Left lung (tissue), 4 donors: ENCODE measurements at regions not wholly inside any gene's neighbourhood (a gene's known extent, or its start where the extent isn't known, plus 50 kb on each side); places are given as distances from the start of the nearest gene placed in this dataset.

Experiments used
- ATAC-seq: fragments of 200-7000 bp; cut with Tn5 transposase; one replicate; pipeline ENCODE4 v1.9.1; 2020; ENCODE audit warnings: moderate library complexity
- DNase-seq, 4 donors: peaks; one replicate each; pipeline ENCODE4 v3.0.0-alpha.2; 2013 to 2020
- H3K27ac ChIP-seq, 2 donors: fragments of 200-600 bp; sonication (generic) in 1 of 2; one replicate each; pipeline versions ENCODE4 v1.5.0 to v1.8.0; 2020 to 2021
- H3K27me3 ChIP-seq, 2 donors: fragments of 200-600 bp; sonication (generic) in 1 of 2; one replicate each; pipeline versions ENCODE4 v1.5.0 to v1.8.0; 2020 to 2021
- H3K36me3 ChIP-seq, 2 donors: fragments of 200-600 bp; sonication (generic) in 1 of 2; one replicate each; pipeline versions ENCODE4 v1.5.0 to v1.8.0; 2020 to 2021
- H3K4me1 ChIP-seq, 2 donors: fragments of 200-600 bp; one replicate each; pipeline ENCODE4 v1.8.0; 2021
- H3K4me3 ChIP-seq, 2 donors: fragments of 200-600 bp; sonication (generic) in 1 of 2; one replicate each; pipeline versions ENCODE4 v1.5.0 to v1.8.0; 2020 to 2021; ENCODE audit warnings: mild to moderate bottlenecking in 1 of 2
- H3K9me3 ChIP-seq, 2 donors: fragments of 200-600 bp; sonication (generic) in 1 of 2; one replicate each; pipeline versions ENCODE4 v1.5.0 to v1.8.0; 2020 to 2021
- CTCF ChIP-seq, 2 donors: fragments of 200-600 bp; sonication (generic) in 1 of 2; IDR thresholded peaks; one replicate each; pipeline versions ENCODE4 v1.5.0 to v1.8.0; 2021; ENCODE audit warnings: antibody characterized with exemption in 2 of 2
- intact Hi-C, 2 donors: fragments of 100-400 bp; cut with DNase I; formaldehyde crosslinking; loops; one replicate each; pipeline versions ENCODE4 v1.11.2 to v1.14.2; 2022
- donor health status: DM: no; HTN: yes; CAD: no.
- donor health status: DM: no; HTN: no; CAD: no.

- Histone ChIP-seq H3K27ac (no peak overlapping the region), H3K4me1 (peaks cover 15 to 18% of the 10 kb centered on the region in 2 donors), H3K36me3 (no peaks in the 10 kb centered on the region), H3K4me3 (no peak overlapping the region), H3K27me3 (no peaks in the 10 kb centered on the region), H3K9me3 (no peaks in the 10 kb centered on the region)
- ATAC-seq (peak; percentile 42), DNase-seq (peak in 1 of 4 donors; percentile 57)
- intact Hi-C loops, result no loop called here
- no peak for TF ChIP-seq CTCF (IDR thresholded peaks at IDR 0.05)
These were observed 81.6 kb downstream of the MRPL14 start for GRCh38 chr6:44045672-44046015.

GRCh38 chr6:44044940-44045671 lies 82.1 kb downstream of the MRPL14 start:
- no peaks in the 10 kb centered on the region for H3K36me3 ChIP-seq

GRCh38 chr6:44044154-44044539 lies 83.1 kb downstream of the MRPL14 start:
- Histone ChIP-seq H3K4me1 (peaks cover 7 to 13% of the 10 kb centered on the region in 2 donors), H3K27me3 (no peaks in the 10 kb centered on the region), H3K36me3 (no peaks in the 10 kb centered on the region), H3K27ac (peak overlapping the region in 1 of 2 donors; percentile 26), H3K9me3 (no peaks in the 10 kb centered on the region), H3K4me3 (no peak overlapping the region)
- no peak for TF ChIP-seq CTCF (IDR thresholded peaks at IDR 0.05)
- no peak for DNase-seq
- intact Hi-C loops, result no loop called here
- ATAC-seq, result no peak

More at GRCh38 chr6:44044940-44045671, 82.1 kb downstream of the MRPL14 start:
- no peak overlapping the region for H3K4me3 ChIP-seq
- ATAC-seq (no peak), DNase-seq (no peak)
- peaks cover 14 to 18% of the 10 kb centered on the region in 2 donors for H3K4me1 ChIP-seq
- no peaks in the 10 kb centered on the region for H3K9me3 ChIP-seq
- H3K27me3 ChIP-seq, result no peaks in the 10 kb centered on the region
- intact Hi-C loops, result no loop called here
- no peak for TF ChIP-seq CTCF (IDR thresholded peaks at IDR 0.05)
- no peak overlapping the region for H3K27ac ChIP-seq

GRCh38 chr6:44043479-44044153 lies 83.6 kb downstream of the MRPL14 start:
- H3K27ac ChIP-seq, result peak overlapping the region in 1 of 2 donors; percentile 26
- no peak for DNase-seq
- intact Hi-C loops, result no loop called here

More at GRCh38 chr6:44043479-44044153, 83.6 kb downstream of the MRPL14 start:
- Histone ChIP-seq H3K27me3 (no peaks in the 10 kb centered on the region), H3K4me3 (no peak overlapping the region), H3K36me3 (no peaks in the 10 kb centered on the region), H3K9me3 (no peaks in the 10 kb centered on the region), H3K4me1 (peaks cover 7 to 9% of the 10 kb centered on the region in 2 donors)
- no peak for TF ChIP-seq CTCF (IDR thresholded peaks at IDR 0.05)
- ATAC-seq, result peak; percentile 4
